ENCODE measurements at regions not wholly inside any gene's neighbourhood (a gene's known extent, or its start where the extent isn't known, plus 50 kb on each side); places are given as distances from the start of the nearest gene placed in this dataset.
"Not testable (repeated sequence)": the region's sequence is repeated elsewhere in the genome, so short reads cannot be mapped to it uniquely, and the experiment has no call there.

DNA sequence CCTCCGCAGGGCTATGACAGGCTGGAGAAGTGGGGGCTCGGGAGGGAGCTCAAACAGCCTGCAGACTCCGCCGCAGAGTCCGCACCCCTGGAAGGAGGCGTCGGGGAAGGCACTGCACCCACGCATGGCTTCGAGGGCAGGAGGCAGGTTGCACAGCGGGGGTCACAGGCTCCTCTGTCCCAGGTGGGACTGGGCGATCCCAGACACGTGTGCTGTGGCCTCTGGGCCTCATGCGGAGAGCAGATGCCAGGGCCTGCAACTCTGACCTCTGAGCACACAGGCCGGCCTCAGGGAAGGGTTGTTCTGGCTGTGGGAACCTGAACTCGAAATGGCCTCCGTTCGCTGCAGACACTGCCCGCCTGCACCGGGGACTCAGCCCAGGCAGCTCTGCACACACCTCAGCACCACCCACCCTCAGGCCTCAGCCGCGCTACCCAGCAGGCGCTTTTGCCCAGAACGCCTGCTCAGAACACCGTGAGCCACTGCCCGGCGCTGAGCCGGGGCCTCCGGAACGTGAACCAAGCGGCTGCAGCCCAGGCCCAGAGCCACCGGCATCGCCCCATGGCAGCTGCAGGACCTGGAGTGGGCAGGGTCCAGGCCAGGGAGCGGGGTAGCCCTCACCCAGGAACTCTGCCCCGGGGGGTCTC, 71.8 kb upstream of the ADGRA1 start:
- Mint-ChIP-seq H3K36me3 (ENCODE audit: low read depth) (no peaks in the 10 kb centered on the region), H3K4me3 (no peak overlapping the region)

DNA sequence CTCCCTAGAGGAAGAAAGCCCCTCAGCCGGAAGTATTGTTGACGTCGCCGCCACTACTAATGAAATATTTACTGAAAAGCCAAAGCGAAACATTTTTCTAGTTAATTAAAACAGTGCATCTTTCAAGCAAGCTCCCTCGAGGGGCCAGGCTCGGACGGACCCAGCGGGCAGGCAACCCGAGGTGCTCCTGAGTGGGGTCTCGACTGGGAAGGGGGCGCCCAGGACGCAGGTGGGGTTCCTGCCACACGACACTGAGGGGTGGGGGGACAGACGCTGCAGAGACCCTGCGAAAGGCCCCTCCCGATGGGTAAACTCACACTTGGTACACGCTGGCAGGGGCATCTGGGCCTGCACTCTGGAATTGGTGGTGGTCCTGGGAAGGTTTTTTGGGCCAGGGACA, 72.4 kb upstream of the ADGRA1 start:
- Mint-ChIP-seq H3K27ac (no peak overlapping the region), H3K4me3 (no peak overlapping the region), H3K4me1 (no peaks in the 10 kb centered on the region), H3K27me3 (peaks cover 7% of the 10 kb centered on the region), H3K36me3 (ENCODE audit: low read depth) (no peaks in the 10 kb centered on the region)
- H3K9me3 ChIP-seq (ENCODE audit: control insufficient read depth, low read length, poor library complexity, severe bottlenecking) = no peaks in the 10 kb centered on the region
- ATAC-seq = no peak
- DNase-seq = no peak

More for the DNA sequence above, 71.8 kb upstream of the ADGRA1 start:
- Mint-ChIP-seq H3K27ac (no peak overlapping the region), H3K27me3 (peaks cover 7% of the 10 kb centered on the region), H3K4me1 (no peaks in the 10 kb centered on the region)
- no peaks in the 10 kb centered on the region for H3K9me3 ChIP-seq (ENCODE audit: control insufficient read depth, low read length, poor library complexity, severe bottlenecking)
- no peak for ATAC-seq
- DNase-seq = no peak

DNA sequence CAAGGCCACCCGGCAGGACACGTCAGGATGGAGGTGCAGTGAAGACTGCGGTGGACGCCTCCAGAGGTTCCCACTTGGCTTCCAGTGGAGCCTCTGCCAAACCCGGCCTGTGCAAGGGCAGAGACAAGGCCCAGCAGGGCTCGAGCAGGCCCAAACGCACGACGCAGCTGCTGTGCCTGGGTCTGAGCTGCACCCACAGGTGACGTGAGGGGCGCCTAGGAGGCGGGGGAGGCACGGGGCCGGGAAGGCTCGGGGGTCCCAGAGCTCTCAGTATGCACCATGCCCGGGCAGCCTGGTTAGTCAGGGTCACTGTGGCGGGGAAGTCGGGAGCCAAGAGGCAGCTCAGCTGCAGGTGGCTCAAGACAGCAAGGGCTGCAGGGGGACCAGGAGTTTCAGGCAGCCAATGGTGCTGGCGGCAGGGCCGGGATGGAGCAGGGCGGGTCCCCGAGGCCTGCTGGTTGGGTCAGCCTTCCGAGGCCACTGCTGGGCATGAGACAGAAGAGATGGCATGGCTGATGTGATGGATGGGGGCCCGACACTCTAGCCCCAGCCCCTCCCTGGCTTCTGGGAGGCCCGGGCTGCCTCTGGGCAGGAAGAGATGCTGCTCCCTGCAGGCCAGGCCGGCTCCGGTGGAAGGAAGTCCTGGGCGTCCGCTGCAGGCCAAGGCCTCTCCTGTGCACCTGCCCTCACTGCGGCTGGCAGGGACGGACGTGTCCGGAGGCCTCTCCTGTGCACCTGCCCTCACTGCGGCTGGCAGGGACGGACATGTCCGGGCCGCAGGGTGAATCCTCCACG, 72.2 kb upstream of the CFAP46 start:
- no peak for DNase-seq
- Mint-ChIP-seq H3K27ac (no peak overlapping the region), H3K27me3 (peaks cover 7% of the 10 kb centered on the region), H3K36me3 (ENCODE audit: low read depth) (no peaks in the 10 kb centered on the region), H3K4me1 (no peaks in the 10 kb centered on the region), H3K4me3 (no peak overlapping the region)
- no peak for ATAC-seq
- no peaks in the 10 kb centered on the region for H3K9me3 ChIP-seq (ENCODE audit: control insufficient read depth, low read length, poor library complexity, severe bottlenecking)

DNA sequence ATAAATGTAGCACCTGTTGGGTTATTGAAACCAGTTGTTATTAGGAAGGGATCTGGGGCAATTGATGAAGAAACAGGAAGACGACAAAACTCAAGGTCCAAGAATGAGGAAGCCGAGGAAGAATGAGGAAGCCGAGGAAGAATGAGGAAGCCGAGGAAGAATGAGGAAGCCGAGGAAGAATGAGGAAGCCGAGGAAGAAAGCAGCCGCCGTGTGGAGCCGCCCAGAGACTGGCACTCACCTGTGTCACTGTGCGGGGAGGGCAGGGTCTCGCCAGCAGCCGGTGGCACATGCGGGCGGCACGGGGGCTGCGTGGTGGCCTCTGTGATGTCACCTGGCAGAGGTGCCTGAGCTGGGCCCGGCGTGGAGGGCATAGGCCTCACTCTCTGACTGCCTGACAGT, 71.1 kb upstream of the CFAP46 start:
- H3K9me3 ChIP-seq (ENCODE audit: control insufficient read depth, low read length, poor library complexity, severe bottlenecking) = no peaks in the 10 kb centered on the region
- DNase-seq (no peak), ATAC-seq (no peak)
- Mint-ChIP-seq H3K27me3 (peaks cover 7% of the 10 kb centered on the region), H3K4me1 (no peaks in the 10 kb centered on the region), H3K36me3 (ENCODE audit: low read depth) (no peaks in the 10 kb centered on the region), H3K4me3 (no peak overlapping the region), H3K27ac (no peak overlapping the region)

DNA sequence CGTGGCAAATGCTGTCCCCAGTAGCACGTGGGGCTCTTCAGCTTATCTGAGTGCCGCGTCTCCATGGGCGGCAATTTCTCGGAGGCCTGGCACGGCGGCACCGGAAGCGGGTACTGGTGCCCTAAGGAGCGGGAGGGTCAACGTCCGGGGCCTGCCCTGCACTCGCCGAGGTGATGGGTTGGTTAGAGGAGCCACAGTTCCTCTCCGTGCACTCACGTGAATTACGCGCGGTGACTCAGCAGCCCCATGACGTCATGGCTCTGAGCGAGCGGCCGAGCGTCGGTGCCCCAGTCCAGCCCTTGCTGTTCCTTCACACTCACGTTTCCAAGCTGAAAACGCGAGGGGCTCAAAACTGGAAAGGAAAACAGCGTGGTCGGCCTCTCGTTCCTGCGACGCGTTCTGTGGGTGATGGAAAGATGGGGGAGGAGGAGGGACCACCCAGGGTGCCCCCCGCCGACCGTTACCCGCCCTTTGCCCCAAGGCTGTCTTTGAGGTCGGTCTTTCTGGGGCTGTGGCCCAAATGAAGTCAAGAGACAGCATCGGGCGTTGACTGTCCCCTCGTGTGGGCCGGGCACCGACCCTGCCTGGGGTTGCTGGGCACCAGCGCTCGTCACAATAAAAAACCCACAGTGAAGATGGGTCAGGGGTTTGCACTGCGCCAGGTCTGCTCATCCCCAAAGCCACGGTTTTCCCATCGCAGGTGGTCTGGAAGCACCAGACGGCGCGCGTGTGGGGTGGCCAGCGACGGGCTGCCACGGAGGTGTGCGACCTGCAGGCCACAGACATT, 70.4 kb upstream of the CFAP46 start:
- DNase-seq (no peak), ATAC-seq (no peak)
- H3K4me3 Mint-ChIP-seq = no peak overlapping the region
- H3K4me1 Mint-ChIP-seq = no peaks in the 10 kb centered on the region
- no peaks in the 10 kb centered on the region for H3K36me3 Mint-ChIP-seq (ENCODE audit: low read depth)
- H3K27ac Mint-ChIP-seq = no peak overlapping the region
- no peaks in the 10 kb centered on the region for H3K9me3 ChIP-seq (ENCODE audit: control insufficient read depth, low read length, poor library complexity, severe bottlenecking)
- peaks cover 7% of the 10 kb centered on the region for H3K27me3 Mint-ChIP-seq

DNA sequence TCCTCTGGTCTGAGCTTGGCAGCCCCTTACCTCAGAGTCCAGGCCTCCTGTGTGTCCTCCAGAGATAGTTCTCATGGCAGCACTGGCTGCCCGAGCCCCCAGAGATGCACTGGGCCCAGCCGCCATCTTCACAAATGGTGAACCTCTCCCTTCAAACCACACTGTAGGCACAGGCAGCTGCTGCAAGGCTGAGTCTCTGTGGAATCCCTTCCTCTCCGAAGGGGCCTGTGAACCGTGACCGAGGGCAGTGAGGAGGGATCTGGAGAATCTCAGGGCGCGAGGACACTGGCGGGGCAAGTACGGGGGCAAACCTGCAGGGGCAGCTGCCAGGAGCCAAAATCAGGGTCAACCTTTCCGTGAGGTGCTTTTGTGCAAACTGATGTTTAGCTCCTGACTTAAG, 69.5 kb upstream of the CFAP46 start:
- Mint-ChIP-seq H3K4me3 (no peak overlapping the region), H3K36me3 (ENCODE audit: low read depth) (no peaks in the 10 kb centered on the region), H3K27ac (no peak overlapping the region), H3K27me3 (peaks cover 7% of the 10 kb centered on the region), H3K4me1 (no peaks in the 10 kb centered on the region)
- no peaks in the 10 kb centered on the region for H3K9me3 ChIP-seq (ENCODE audit: control insufficient read depth, low read length, poor library complexity, severe bottlenecking)
- no peak for ATAC-seq
- DNase-seq = no peak

DNA sequence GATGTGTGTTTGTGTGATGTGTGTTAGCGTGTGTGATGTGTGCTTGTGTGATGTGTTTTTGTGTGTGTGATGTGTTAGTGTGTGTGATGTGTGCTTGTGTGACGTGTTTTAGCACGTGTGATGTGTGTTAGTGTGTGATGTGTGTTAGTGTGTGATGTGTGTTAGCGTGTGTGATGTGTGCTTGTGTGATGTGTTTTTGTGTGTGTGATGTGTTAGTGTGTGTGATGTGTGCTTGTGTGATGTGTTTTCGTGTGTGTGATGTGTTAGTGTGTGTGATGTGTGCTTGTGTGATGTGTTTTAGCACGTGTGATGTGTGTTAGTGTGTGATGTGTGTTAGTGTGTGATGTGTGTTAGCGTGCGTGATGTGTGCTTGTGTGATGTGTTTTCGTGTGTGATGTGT, 69.0 kb upstream of the CFAP46 start:
- H3K9me3 ChIP-seq (ENCODE audit: control insufficient read depth, low read length, poor library complexity, severe bottlenecking); H3K27me3 Mint-ChIP-seq; H3K4me3 Mint-ChIP-seq; H3K27ac Mint-ChIP-seq; H3K36me3 Mint-ChIP-seq (ENCODE audit: low read depth); H3K4me1 Mint-ChIP-seq; DNase-seq; ATAC-seq: not testable (repeated sequence)

DNA sequence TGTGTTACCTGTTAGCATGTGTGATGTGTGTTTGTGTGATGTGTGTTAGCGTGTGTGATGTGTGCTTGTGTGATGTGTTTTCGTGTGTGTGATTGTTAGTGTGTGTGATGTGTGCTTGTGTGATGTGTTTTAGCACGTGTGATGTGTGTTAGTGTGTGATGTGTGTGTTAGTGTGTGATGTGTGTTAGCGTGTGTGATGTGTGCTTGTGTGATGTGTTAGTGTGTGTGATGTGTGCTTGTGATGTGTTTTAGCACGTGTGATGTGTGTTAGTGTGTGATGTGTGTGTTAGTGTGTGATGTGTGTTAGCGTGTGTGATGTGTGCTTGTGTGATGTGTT, 68.4 kb upstream of the CFAP46 start:
- H3K4me3 Mint-ChIP-seq; H3K36me3 Mint-ChIP-seq (ENCODE audit: low read depth); ATAC-seq; H3K4me1 Mint-ChIP-seq; DNase-seq; H3K9me3 ChIP-seq (ENCODE audit: control insufficient read depth, low read length, poor library complexity, severe bottlenecking); H3K27me3 Mint-ChIP-seq; H3K27ac Mint-ChIP-seq: not testable (repeated sequence)

DNA sequence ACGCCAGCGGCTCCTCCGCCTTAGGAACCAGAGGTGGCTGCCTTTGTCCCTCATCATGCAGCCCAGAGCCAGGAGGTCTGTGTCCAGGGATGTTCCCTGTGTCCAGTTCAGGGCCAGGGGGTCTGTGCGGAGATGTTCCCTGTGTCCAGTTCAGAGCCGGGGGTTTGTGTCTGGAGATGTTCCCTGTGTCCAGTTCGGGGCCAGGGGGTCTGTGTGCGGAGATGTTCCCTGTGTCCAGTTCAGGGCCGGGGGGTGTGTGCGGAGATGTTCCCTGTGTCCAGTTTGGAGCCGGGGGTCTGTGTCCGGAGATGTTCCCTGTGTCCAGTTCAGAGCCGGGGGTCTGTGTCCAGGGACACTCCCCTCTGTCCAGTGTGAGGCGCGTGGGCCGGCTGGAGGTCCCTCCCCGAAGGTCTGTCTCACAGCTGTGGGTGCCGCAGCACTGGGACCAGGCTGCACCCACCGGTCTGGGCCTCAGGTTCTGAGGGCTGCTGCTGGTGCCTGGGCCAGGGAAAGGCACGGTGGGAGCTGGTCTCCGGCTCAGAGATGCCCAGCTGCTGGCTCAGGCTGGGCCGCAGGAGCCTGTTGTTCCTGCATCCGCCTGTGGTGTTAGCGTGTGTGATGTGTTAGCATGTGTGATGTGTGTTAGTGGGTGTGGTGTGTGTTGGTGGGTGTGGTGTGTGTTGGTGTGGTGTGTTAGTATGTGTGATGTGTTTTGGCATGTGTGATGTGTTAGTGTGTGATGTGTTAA, 67.9 kb upstream of the CFAP46 start:
- ATAC-seq (no peak), DNase-seq (no peak)
- no peaks in the 10 kb centered on the region for H3K36me3 Mint-ChIP-seq (ENCODE audit: low read depth)
- no peaks in the 10 kb centered on the region for H3K4me1 Mint-ChIP-seq
- H3K9me3 ChIP-seq (ENCODE audit: control insufficient read depth, low read length, poor library complexity, severe bottlenecking) = no peaks in the 10 kb centered on the region
- H3K27me3 Mint-ChIP-seq = peaks cover 7% of the 10 kb centered on the region
- H3K4me3 Mint-ChIP-seq = no peak overlapping the region
- H3K27ac Mint-ChIP-seq = no peak overlapping the region

DNA sequence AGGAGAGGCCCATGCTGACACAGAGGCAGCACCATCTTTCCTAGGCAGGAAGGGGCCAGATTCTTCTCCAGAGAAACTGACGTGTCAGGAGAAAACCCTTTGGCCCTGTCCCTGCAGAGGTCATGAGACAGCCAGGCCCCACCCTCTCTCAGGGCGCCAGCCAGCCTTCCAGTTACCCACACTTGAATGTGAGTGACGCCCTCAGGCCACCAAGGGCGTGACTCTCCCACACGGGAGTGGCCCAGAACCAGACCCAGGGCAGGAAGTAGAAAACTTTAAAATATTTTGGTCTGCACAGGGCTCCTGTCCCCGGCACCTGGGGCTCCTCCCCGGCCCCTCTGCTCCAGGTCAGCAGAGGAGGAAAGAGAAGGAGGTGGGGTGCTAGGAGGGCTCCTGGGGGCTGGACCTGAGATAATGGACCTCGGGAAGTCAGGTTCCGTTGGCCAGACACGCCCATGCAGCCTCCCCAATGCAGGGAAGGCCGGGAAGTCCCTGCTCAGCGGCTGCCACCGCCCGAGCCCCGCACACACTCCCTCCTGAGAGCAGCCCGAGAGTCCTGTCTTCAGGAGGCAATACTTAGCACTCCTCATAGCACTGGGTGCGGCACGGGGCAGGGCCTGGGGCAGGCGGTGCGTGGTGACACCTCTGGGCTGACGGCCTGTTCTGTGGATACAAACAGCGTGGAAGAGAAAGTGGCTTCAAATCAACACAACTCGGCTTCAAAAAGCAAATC, 67.0 kb upstream of the CFAP46 start:
- H3K27me3 Mint-ChIP-seq = peaks cover 7% of the 10 kb centered on the region
- ATAC-seq (peak; percentile 45), DNase-seq (no peak)
- no peak overlapping the region for H3K27ac Mint-ChIP-seq
- H3K36me3 Mint-ChIP-seq (ENCODE audit: low read depth) = no peaks in the 10 kb centered on the region
- no peaks in the 10 kb centered on the region for H3K9me3 ChIP-seq (ENCODE audit: control insufficient read depth, low read length, poor library complexity, severe bottlenecking)
- H3K4me3 Mint-ChIP-seq = no peak overlapping the region
- H3K4me1 Mint-ChIP-seq = no peaks in the 10 kb centered on the region

DNA sequence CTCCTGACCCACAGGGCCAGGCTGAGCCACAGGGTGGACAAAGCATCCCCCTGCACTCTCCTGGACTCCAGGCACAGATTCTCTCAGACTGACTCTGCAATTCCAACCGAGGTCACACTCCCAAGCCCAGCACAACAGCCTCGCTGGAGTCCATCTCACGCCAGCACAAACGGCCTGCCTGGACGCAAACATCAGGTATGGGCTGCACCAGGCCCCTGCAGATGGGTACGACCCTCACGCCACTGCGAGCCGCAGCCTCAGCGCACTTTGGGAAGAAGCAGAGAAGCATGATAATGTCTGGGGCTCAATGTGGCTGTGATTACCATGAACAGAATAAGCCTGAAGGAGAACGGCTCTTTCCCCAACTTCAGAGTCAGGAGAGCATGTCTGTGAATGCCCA, 66.4 kb upstream of the CFAP46 start:
- no peak for DNase-seq
- Mint-ChIP-seq H3K4me1 (no peaks in the 10 kb centered on the region), H3K27ac (no peak overlapping the region), H3K4me3 (no peak overlapping the region), H3K27me3 (peaks cover 7% of the 10 kb centered on the region), H3K36me3 (ENCODE audit: low read depth) (no peaks in the 10 kb centered on the region)
- no peaks in the 10 kb centered on the region for H3K9me3 ChIP-seq (ENCODE audit: control insufficient read depth, low read length, poor library complexity, severe bottlenecking)
- no peak for ATAC-seq

DNA sequence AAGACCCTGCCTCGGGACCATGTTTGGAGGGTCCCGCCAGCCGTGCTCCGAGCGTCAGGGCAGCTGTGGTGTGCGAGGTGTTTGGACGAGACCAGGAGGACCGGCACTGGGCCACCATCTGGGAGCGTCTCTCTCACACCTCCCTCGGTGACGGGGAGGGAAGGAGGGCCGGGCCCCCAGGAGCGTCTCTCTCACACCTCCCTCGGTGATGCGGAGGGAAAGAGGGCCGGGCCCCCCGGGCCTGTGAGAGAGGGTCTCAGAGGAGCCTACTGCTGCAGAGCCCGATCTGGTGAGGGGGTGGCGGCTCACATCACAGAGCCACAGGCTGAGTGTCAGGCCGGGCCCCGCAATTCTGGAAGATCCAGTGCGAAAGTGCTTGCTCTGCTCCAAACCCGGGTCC, 65.8 kb upstream of the CFAP46 start:
- Mint-ChIP-seq H3K4me3 (no peak overlapping the region), H3K27me3 (peaks cover 7% of the 10 kb centered on the region), H3K4me1 (no peaks in the 10 kb centered on the region), H3K36me3 (ENCODE audit: low read depth) (no peaks in the 10 kb centered on the region), H3K27ac (no peak overlapping the region)
- no peaks in the 10 kb centered on the region for H3K9me3 ChIP-seq (ENCODE audit: control insufficient read depth, low read length, poor library complexity, severe bottlenecking)
- DNase-seq (no peak), ATAC-seq (no peak)
